Right lobe of liver (tissue), 4 donors: ENCODE measurements at regions not wholly inside any gene's neighbourhood (a gene's known extent, or its start where the extent isn't known, plus 50 kb on each side); places are given as distances from the start of the nearest gene placed in this dataset.

Experiments used
- POLR2A ChIP-seq: fragments of 450-650 bp; IDR thresholded peaks from one replicate; pipeline ENCODE4 v1.6.1; 2017; ENCODE audit warnings: antibody characterized with exemption, mild to moderate bottlenecking
- TF ChIP-seq, protein P1 (sequence below), 4 donors: fragments of 200-600 bp in 3 of 4; fragments of 450-650 bp in 1 of 4; IDR thresholded peaks; one replicate each; pipeline versions ENCODE4 v1.5.1 to v1.8.0; 2016 to 2022; ENCODE audit warnings: antibody characterized with exemption in 4 of 4, mild to moderate bottlenecking in 2 of 4
- donor health status: DM: no; HTN: no; CAD: no.
- donor health status: DM: no; HTN: no; CAD: no.
- donor health status: DM: no; HTN: yes; CAD: no.

- TF ChIP-seq, protein P1, sequence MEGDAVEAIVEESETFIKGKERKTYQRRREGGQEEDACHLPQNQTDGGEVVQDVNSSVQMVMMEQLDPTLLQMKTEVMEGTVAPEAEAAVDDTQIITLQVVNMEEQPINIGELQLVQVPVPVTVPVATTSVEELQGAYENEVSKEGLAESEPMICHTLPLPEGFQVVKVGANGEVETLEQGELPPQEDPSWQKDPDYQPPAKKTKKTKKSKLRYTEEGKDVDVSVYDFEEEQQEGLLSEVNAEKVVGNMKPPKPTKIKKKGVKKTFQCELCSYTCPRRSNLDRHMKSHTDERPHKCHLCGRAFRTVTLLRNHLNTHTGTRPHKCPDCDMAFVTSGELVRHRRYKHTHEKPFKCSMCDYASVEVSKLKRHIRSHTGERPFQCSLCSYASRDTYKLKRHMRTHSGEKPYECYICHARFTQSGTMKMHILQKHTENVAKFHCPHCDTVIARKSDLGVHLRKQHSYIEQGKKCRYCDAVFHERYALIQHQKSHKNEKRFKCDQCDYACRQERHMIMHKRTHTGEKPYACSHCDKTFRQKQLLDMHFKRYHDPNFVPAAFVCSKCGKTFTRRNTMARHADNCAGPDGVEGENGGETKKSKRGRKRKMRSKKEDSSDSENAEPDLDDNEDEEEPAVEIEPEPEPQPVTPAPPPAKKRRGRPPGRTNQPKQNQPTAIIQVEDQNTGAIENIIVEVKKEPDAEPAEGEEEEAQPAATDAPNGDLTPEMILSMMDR (IDR thresholded peaks at IDR 0.05) = no peak
- no peak for TF ChIP-seq POLR2A
Observed at GRCh38 chr10:121221991-121222390, 370.8 kb downstream of the WDR11 start.
